NK-92 treated with Interleukin-12 subunit alpha and Interleukin-12 subunit beta, amount 100 ng/mL, for 24 hours (cell line): ENCODE measurements at regions not wholly inside any gene's neighbourhood (a gene's known extent, or its start where the extent isn't known, plus 50 kb on each side); places are given as distances from the start of the nearest gene placed in this dataset.

ENCODE experiments used
- DNase-seq: peaks from one replicate; lab custom pipeline; 2025; lab: John Stamatoyannopoulos, UW

- DNase-seq, result no peak
Observed at GRCh38 chr1:221104596-221104995, 225.4 kb downstream of the HLX start.

- DNase-seq, result no peak
Observed at GRCh38 chr1:221105578-221105977, 226.3 kb downstream of the HLX start.

- no peak for DNase-seq
Observed at GRCh38 chr1:221106616-221107015, 227.4 kb downstream of the HLX start.

GRCh38 chr1:221109930-221110329 is 230.7 kb downstream of the HLX start:
- DNase-seq, result no peak

GRCh38 chr1:221117133-221117532 is 237.9 kb downstream of the HLX start:
- no peak for DNase-seq

GRCh38 chr1:221117548-221117951 is 238.3 kb downstream of the HLX start:
- no peak for DNase-seq

GRCh38 chr1:221118176-221118937 is 239.1 kb downstream of the HLX start:
- DNase-seq, result no peak

GRCh38 chr1:221118938-221119320 is 239.7 kb downstream of the HLX start:
- DNase-seq, result no peak

- DNase-seq, result no peak
Observed at GRCh38 chr1:221122501-221122900, 243.3 kb downstream of the HLX start.

- no peak for DNase-seq
Observed at GRCh38 chr1:221125976-221126375, 246.7 kb downstream of the HLX start.

- DNase-seq, result no peak
Observed at GRCh38 chr1:221137666-221138065, 258.4 kb downstream of the HLX start.

GRCh38 chr1:221138516-221138915 is 259.3 kb downstream of the HLX start:
- DNase-seq, result no peak

GRCh38 chr1:221139991-221140390 is 260.7 kb downstream of the HLX start:
- DNase-seq, result no peak

- DNase-seq, result no peak
Observed at GRCh38 chr1:221141096-221141495, 261.9 kb downstream of the HLX start.

GRCh38 chr1:221141606-221142285 is 262.5 kb downstream of the HLX start:
- DNase-seq, result no peak

- no peak for DNase-seq
Observed at GRCh38 chr1:221148660-221149059, 269.4 kb downstream of the HLX start.

- no peak for DNase-seq
Observed at GRCh38 chr1:221149111-221149510, 269.9 kb downstream of the HLX start.

- no peak for DNase-seq
Observed at GRCh38 chr1:221149555-221150075, 270.4 kb downstream of the HLX start.

- no peak for DNase-seq
Observed at GRCh38 chr1:221150996-221151395, 271.8 kb downstream of the HLX start.

- DNase-seq, result no peak
Observed at GRCh38 chr1:221154932-221155331, 275.7 kb downstream of the HLX start.

GRCh38 chr1:221157026-221157761 is 278.0 kb downstream of the HLX start:
- DNase-seq, result no peak

- no peak for DNase-seq
Observed at GRCh38 chr1:221159608-221160007, 280.4 kb downstream of the HLX start.

GRCh38 chr1:221161571-221162041 is 282.4 kb downstream of the HLX start:
- no peak for DNase-seq
